Thymus (tissue), 11 donors: ENCODE measurements at regions not wholly inside any gene's neighbourhood (a gene's known extent, or its start where the extent isn't known, plus 50 kb on each side); places are given as distances from the start of the nearest gene placed in this dataset.
"Not testable (repeated sequence)": the region's sequence is repeated elsewhere in the genome, so short reads cannot be mapped to it uniquely, and the experiment has no call there.

Experiments
- DNase-seq, 9 donors: peaks; one replicate each; pipeline ENCODE4 v3.0.0-alpha.2; 2013; ENCODE audit warnings: low spot score in 9 of 9, low read depth in 6 of 9, missing footprints in 1 of 9
- H3K27ac ChIP-seq, 2 donors: one replicate each; pipeline ENCODE4 v1.5.1; 2013; ENCODE audit warnings: control low read depth in 1 of 2, low read depth in 1 of 2, low read length in 1 of 2, mild to moderate bottlenecking in 1 of 2, moderate library complexity in 1 of 2
- H3K27me3 ChIP-seq, 2 donors: one replicate each; pipeline ENCODE4 v1.5.1; 2013; ENCODE audit warnings: low read length in 1 of 2; ENCODE audit not compliant: control insufficient read depth in 2 of 2, insufficient read depth in 1 of 2
- H3K36me3 ChIP-seq, 2 donors: one replicate each; pipeline ENCODE4 v1.5.1; 2013; ENCODE audit warnings: low read length in 1 of 2, mild to moderate bottlenecking in 1 of 2, moderate library complexity in 1 of 2; ENCODE audit not compliant: control insufficient read depth in 2 of 2, insufficient read depth in 2 of 2
- H3K4me1 ChIP-seq, 2 donors: one replicate each; pipeline ENCODE4 v1.5.1; 2013; ENCODE audit warnings: low read length in 2 of 2; ENCODE audit not compliant: control insufficient read depth in 2 of 2, insufficient read depth in 2 of 2
- H3K4me3 ChIP-seq, 2 donors: one replicate each; pipeline ENCODE4 v1.5.1; 2013; ENCODE audit warnings: low read length in 2 of 2, control low read depth in 1 of 2, mild to moderate bottlenecking in 1 of 2
- H3K9me3 ChIP-seq, 2 donors: one replicate each; pipeline ENCODE4 v1.5.1; 2013; ENCODE audit warnings: low read length in 1 of 2, mild to moderate bottlenecking in 1 of 2; ENCODE audit not compliant: control insufficient read depth in 2 of 2, insufficient read depth in 1 of 2
- WGBS: extraction: QIAGEN DNeasy Blood & Tissue Kit; methylation state at CpG from one replicate; pipeline ENCODE4 v1.1.7; 2013; 5-methylcytosine and 5-hydroxymethylcytosine counted together
- donor health status: healthy.

DNA sequence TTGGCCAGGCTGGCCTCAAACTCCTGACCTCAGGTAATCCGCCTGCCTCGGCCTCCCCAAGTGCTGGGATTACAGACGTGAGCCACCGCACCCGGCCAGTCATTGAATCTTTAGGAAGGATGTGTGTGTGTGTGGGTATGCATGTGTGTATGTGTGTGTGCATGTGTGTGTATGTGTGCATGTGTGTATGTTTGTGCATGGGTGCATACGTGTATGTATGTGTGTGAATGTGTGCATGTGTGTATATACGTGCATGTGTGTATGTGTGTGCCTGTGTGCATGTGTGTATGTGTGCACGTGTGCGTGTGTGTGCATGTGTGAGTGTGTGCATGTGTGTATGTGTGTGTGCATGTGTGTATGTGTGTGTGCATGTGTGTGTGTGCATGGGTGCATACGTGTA lies 120.1 kb upstream of the SHH start:
- not testable (repeated sequence) for H3K9me3 ChIP-seq, H3K27me3 ChIP-seq, H3K27ac ChIP-seq, H3K36me3 ChIP-seq, H3K4me1 ChIP-seq, DNase-seq, H3K4me3 ChIP-seq
- whole genome bisulfite sequencing, result 93% methylated on average over 10 of the region's 10 CpGs

DNA sequence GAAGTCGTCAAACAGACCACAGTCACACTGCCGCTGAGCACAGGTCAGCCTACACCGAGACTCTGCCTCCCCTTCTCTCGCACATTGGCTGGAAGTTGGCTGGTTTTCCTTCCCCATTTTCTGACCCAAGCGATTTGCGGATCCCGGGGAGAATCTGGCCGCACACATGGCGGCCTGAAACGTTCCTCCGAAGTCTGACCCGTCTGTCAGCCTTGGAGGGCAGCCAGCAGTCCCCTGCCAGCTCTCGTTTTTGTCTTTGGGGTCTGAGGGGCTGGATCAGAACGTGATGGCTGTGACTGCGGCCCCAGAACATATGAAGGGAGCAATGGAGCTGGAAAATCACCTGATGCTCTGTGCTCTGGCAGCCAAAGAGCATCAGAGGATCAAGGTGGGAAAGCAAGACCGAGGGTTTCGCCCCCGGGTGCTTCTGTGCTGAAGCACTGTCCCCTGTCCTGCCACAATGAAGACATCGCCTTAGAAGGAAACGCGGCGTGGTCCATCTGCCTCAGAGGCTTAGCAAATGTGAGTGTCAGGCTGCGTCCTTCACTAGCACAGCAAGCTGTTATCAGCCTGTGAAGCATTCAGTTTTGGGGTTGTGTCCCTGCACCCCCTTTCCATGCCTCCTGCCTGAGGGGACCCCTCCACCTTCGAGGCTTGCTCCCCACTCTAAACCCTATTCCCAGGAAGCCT lies 119.3 kb upstream of the SHH start:
- Histone ChIP-seq H3K27me3 (peaks cover 0 to 3% of the 10 kb centered on the region in 2 donors), H3K4me3 (no peak overlapping the region), H3K4me1 (no peaks in the 10 kb centered on the region), H3K27ac (no peak overlapping the region), H3K36me3 (no peaks in the 10 kb centered on the region), H3K9me3 (peaks cover 0 to 9% of the 10 kb centered on the region in 2 donors)
- WGBS, result 82% methylated on average over 24 of the region's 24 CpGs
- no peak for DNase-seq

DNA sequence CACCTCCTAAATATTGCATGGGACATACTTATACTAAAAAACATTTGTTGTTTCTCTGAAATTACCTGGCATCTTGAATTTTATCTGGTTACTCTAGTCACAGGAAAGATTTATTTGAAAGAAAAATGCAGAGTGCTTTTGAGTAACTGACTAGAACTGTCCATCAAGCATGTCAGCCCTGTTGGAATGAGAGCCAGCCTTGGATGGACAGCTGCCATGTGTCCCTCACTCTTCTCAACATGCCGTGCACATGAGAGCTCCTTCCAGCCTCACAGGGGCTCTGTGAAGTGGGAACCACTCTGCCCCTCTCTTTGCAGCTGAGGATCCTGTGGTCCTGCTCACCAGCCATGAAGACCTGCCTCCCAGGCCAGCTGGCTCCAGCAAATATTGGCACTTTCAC lies 118.3 kb upstream of the SHH start:
- 84% methylated on average over 1 of the region's 1 CpG for WGBS
- DNase-seq, result no peak

DNA sequence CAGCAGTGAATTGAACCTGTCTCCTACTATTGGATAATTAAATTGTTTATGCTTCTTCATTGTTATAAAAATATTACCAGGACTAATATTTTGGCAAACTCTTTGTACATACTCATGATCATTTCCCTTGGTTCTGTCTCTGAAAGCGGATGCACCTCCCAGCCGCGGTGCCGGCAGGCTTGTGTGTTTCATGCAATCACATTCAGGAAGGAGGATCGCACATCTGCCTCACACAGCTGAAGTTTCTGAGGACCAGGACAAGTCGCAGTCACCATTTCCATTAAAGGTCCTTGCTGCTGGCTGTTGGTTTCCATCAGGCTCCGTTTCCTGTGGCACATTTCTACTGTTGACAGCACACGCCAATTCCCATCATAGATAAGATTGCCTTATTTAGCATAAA lies 117.8 kb upstream of the SHH start:
- 90% methylated on average over 8 of the region's 8 CpGs for WGBS
- Histone ChIP-seq H3K27me3 (peaks cover 0 to 3% of the 10 kb centered on the region in 2 donors), H3K9me3 (peaks cover 0 to 8% of the 10 kb centered on the region in 2 donors), H3K27ac (no peak overlapping the region), H3K4me1 (no peaks in the 10 kb centered on the region), H3K4me3 (no peak overlapping the region), H3K36me3 (no peaks in the 10 kb centered on the region)
- no peak for DNase-seq

More for the DNA sequence above, 118.3 kb upstream of the SHH start:
- no peak overlapping the region for H3K4me3 ChIP-seq
- H3K27ac ChIP-seq, result no peak overlapping the region
- H3K4me1 ChIP-seq, result no peaks in the 10 kb centered on the region
- H3K9me3 ChIP-seq, result peaks cover 0 to 10% of the 10 kb centered on the region in 2 donors
- no peaks in the 10 kb centered on the region for H3K36me3 ChIP-seq
- peaks cover 0 to 3% of the 10 kb centered on the region in 2 donors for H3K27me3 ChIP-seq

DNA sequence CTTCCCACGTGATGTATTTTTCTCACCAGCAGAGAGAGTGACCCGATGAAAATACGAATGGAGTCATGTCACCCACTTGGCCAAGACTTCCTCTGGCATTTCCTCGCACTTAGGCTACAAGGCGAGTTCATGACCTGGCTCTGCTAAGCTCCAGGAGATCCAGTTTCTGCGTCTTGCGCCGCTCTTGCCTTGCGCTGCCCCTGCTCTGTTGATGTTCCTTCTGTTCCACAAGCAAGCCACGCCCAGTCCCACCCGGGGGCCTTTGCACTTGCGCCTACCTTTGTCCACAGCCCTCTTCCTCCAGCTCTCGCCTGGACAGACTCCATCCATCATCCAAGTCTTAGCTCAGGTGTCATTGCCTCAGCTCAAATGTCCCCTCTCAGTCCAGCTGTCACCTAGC lies 116.3 kb upstream of the SHH start:
- 80% methylated on average over 13 of the region's 13 CpGs for WGBS
- no peaks in the 10 kb centered on the region for H3K4me1 ChIP-seq
- H3K9me3 ChIP-seq, result peaks cover 0 to 8% of the 10 kb centered on the region in 2 donors
- H3K27me3 ChIP-seq, result peaks cover 0 to 3% of the 10 kb centered on the region in 2 donors
- H3K36me3 ChIP-seq, result no peaks in the 10 kb centered on the region
- H3K4me3 ChIP-seq, result no peak overlapping the region
- DNase-seq, result no peak
- no peak overlapping the region for H3K27ac ChIP-seq

DNA sequence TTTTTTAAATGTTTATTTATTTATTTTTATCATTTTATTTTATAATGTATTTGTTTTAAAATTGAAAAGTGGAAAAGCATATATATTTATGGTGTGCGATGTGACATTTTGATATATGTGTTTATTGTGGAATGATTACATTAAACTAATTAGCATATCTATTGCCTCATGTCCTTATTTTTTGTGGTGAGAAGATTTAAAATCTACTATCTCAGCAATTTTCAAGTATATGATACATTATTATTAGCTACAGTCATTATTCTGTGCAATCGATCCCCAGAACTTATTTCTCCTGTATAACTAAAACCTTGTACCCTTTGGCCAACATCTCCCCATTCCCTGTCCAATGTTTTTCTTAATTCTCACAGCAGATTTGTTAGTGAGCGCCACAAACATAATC lies 115.6 kb upstream of the SHH start:
- Histone ChIP-seq H3K36me3 (no peaks in the 10 kb centered on the region), H3K4me1 (no peaks in the 10 kb centered on the region), H3K27me3 (peaks cover 0 to 3% of the 10 kb centered on the region in 2 donors), H3K9me3 (peaks cover 0 to 3% of the 10 kb centered on the region in 2 donors), H3K4me3 (no peak overlapping the region), H3K27ac (no peak overlapping the region)
- WGBS, result 97% methylated on average over 3 of the region's 3 CpGs
- no peak for DNase-seq

DNA sequence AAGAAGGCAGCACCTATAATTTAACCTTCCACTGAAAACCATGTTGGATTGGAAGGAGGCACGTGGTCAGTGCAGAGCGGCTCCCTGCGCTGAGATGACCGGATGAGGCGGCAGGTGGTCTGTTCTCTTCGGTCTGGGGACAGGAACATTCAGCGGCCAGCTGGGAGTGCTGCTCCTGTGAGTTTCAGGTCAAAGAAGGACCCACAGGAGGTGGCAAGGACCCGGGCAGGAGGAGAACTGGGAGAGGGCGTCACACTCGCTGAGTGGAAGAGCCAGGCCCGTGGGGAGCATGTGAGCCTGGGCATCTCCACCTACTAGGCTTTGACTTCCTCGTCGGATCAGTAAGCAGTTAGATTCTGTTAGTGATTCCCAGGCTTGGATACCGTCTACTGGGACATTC lies 113.4 kb upstream of the SHH start:
- Histone ChIP-seq H3K27ac (no peak overlapping the region), H3K9me3 (peaks cover 0 to 3% of the 10 kb centered on the region in 2 donors), H3K27me3 (peaks cover 0 to 2% of the 10 kb centered on the region in 2 donors), H3K4me3 (no peak overlapping the region), H3K36me3 (no peaks in the 10 kb centered on the region), H3K4me1 (no peaks in the 10 kb centered on the region)
- DNase-seq, result no peak
- 92% methylated on average over 14 of the region's 14 CpGs for WGBS

DNA sequence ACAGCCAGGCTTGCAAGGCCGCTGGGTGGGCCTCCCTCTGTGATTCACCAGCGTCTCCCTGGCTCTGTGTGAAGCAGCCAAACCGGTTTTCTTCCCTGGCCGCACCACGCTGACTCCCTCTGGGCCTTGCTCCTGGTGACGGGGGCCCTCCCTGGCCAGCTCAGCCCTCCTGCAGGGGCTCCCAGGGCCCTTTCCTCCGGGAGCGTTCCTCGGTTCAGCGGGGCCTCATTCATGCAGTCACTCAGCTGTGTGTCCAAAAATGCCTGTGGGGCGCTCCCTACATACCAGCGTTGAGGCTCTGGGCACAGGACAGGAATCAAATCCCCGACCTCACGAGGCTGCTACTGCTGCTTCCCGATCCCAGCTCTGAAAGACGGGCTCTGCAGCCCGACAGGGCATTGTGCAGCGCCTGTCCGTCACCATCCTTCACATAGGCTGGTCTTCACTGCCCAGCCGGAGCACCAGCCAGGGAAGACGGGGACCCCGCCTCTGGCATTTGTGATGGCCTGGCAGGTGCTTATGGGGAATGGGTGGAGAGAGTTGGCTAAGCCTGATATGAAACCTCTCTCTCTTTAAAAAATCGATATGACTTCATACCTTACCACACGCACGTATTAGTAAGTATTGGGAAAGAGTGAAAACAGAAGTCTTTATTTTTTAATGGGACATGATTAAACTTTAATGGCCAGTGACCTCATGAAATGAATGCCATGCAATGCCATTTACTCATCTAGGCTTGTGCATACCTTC lies 110.0 kb upstream of the SHH start:
- peaks cover 0 to 2% of the 10 kb centered on the region in 2 donors for H3K27me3 ChIP-seq
- H3K4me3 ChIP-seq, result no peak overlapping the region
- DNase-seq, result no peak
- WGBS, result 67% methylated on average over 25 of the region's 25 CpGs
- peaks cover 0 to 3% of the 10 kb centered on the region in 2 donors for H3K9me3 ChIP-seq
- H3K4me1 ChIP-seq, result no peaks in the 10 kb centered on the region
- no peak overlapping the region for H3K27ac ChIP-seq
- no peaks in the 10 kb centered on the region for H3K36me3 ChIP-seq

DNA sequence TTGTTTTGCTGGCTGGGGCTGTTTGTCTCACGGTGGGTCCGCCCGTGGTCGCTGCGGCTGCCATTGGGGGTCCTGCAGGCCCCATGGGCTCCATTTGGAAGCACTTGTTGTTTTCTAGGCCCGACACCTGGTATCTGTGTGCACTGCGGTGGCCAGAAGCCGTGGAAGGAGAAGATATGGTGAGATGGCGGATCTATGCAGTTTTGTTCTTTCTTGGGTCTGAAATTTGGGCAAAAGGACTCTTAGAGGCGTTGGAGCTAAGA lies 109.5 kb upstream of the SHH start:
- no peak for DNase-seq
- H3K36me3 ChIP-seq, result no peaks in the 10 kb centered on the region
- 90% methylated on average over 10 of the region's 10 CpGs for WGBS
- H3K27ac ChIP-seq, result no peak overlapping the region
- H3K9me3 ChIP-seq, result peaks cover 0 to 3% of the 10 kb centered on the region in 2 donors
- H3K4me3 ChIP-seq, result no peak overlapping the region
- H3K4me1 ChIP-seq, result no peaks in the 10 kb centered on the region
- peaks cover 0 to 2% of the 10 kb centered on the region in 2 donors for H3K27me3 ChIP-seq
